ENCODE measurements at regions not wholly inside any gene's neighbourhood (a gene's known extent, or its start where the extent isn't known, plus 50 kb on each side); places are given as distances from the start of the nearest gene placed in this dataset.

DNA sequence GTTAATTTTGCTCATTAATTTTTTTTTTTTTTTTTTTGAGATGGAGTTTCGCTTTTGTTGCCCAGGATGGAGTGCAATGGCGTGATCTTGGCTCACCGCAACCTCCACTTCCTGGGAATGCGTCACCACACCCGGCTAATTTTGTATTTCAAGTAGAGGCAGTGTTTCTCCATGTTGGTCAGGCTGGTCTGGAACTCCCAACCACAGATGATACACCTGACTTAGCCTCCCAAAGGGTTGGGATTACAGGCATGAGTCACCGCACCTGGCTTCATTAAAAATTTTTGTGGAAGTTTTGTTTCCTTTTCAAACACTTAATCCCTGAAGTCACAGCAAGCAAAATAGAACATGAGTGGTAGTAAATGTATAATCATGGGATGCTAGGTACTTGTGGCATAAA lies 857.2 kb upstream of the PHF14 start:
- no peak for DNase-seq

GRCh38 chr7:10117815-10118214 lies 855.9 kb upstream of the PHF14 start:
- DNase-seq: no peak

GRCh38 chr7:10120936-10121335 lies 852.7 kb upstream of the PHF14 start:
- DNase-seq: no peak

GRCh38 chr7:10121631-10122030 lies 852.0 kb upstream of the PHF14 start:
- DNase-seq: peak in 15 of 56 donors; percentile 1 to 43 (median 11)

- peak in 54 of 56 donors; percentile 7 to 90 (median 64) for DNase-seq
These were observed 851.0 kb upstream of the PHF14 start for GRCh38 chr7:10122551-10123100.

GRCh38 chr7:10128748-10129147 lies 844.9 kb upstream of the PHF14 start:
- peak in 23 of 56 donors; percentile 1 to 79 (median 15) for DNase-seq

- no peak for DNase-seq
These were observed 835.4 kb upstream of the PHF14 start for GRCh38 chr7:10138087-10138854.

- no peak for DNase-seq
These were observed 827.4 kb upstream of the PHF14 start for GRCh38 chr7:10146271-10146670.

DNA sequence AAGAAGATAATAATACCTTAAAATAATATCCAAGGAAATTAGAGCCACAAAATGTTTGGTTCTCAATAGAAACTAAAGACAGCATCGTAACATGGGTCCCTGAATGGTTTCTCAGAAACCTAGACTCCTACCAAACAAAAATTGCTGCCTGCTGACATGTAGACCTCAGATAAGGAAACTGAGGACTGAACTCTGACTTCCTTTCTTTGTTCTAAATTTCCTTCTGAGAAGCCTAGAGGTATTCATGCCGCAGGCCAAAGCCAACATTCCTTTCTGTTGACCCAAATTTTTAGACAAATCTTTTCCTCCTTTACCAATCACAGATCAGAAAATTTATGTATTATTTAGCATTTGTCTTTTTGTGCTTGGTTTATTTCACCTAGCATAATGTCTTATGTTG lies 816.7 kb upstream of the PHF14 start:
- no peak for DNase-seq

DNA sequence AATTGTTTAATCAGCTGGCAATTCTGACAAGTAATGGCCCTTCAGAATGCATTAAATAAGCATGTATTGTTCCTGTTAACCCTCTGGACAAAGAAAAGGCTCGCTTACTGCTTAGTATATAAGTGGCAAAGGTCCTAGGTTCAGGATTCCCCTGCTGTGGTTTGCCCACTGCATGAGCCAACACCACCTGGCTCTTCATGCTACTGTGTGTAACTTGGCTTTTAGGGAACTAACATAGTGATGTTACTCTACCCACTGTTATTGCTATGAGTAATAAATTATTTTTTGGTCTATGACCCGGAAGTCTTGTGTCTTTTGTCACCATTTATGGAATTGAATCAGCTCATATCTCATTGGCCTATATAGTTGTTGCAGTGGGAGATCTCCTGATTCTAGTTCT lies 791.7 kb upstream of the PHF14 start:
- DNase-seq: no peak

GRCh38 chr7:10192074-10192473 lies 781.6 kb upstream of the PHF14 start:
- DNase-seq: no peak

DNA sequence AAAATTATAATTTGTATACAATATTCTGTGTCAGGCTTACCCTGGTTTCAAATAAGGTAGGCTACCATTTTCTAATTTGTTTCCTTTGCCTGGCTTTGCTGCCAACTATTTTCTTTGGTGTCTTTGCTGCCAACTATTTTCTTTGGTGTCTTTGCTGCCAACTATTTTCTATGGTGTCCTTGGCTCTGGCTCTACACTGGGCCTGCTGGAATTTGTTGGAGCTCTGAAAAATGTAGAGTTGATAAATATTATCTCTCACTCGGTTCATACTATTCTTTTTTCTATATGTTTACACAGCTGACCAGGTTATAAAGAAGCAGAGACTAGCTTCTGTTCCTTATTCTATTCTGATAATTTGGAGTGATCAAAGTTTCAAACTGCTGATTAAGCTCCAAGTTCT lies 768.0 kb upstream of the PHF14 start:
- no peak for DNase-seq

- DNase-seq: no peak
These were observed 763.7 kb upstream of the PHF14 start for GRCh38 chr7:10210000-10210399.

GRCh38 chr7:10211016-10211415 lies 762.7 kb upstream of the PHF14 start:
- no peak for DNase-seq

- DNase-seq: no peak
These were observed 761.8 kb upstream of the PHF14 start for GRCh38 chr7:10211861-10212260.

- DNase-seq: no peak
These were observed 761.0 kb upstream of the PHF14 start for GRCh38 chr7:10212649-10213048.

- no peak for DNase-seq
These were observed 757.2 kb upstream of the PHF14 start for GRCh38 chr7:10216462-10216861.

DNA sequence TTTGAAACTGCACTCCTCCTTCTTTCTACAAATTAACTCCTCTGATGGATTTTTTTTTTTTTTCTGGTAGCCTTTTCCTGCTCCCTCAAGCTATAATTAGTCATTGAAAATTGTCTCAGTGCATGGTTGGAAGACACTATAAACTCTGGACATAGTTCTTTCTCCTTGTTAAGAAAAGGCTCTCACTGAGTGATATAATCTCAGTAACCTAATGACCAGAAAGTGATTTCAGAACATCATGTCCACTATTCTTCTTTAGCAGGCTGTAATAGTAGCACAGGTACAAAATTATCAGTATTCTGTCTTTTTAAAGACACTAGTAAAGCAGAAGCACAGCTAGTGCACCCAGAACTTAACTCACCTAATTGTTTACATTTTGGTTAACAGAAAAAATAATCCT lies 752.6 kb upstream of the PHF14 start:
- no peak for DNase-seq

- DNase-seq: no peak
These were observed 750.7 kb upstream of the PHF14 start for GRCh38 chr7:10222976-10223375.

GRCh38 chr7:10225275-10225674 lies 748.4 kb upstream of the PHF14 start:
- no peak for DNase-seq

DNA sequence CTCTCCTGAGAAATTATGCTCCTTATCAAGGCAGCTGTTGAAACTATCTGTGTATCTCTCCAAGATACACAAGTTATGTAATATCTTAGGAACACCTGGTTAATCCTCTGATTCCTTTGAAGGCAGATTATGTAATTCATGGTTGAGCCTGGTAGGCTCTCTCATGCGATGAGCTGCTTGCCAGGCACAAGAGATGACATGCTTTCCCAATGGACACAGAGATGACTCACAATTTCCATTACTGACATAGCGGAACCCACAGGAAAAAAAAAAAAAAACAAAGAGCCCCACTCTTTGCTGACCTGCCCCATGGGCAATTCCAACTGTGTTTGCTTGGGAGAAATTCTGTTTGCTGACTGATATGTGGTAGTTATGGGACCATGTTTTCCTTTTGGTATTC lies 736.4 kb upstream of the PHF14 start:
- no peak for DNase-seq

- DNase-seq: no peak
These were observed 735.0 kb upstream of the PHF14 start for GRCh38 chr7:10238641-10239040.

DNA sequence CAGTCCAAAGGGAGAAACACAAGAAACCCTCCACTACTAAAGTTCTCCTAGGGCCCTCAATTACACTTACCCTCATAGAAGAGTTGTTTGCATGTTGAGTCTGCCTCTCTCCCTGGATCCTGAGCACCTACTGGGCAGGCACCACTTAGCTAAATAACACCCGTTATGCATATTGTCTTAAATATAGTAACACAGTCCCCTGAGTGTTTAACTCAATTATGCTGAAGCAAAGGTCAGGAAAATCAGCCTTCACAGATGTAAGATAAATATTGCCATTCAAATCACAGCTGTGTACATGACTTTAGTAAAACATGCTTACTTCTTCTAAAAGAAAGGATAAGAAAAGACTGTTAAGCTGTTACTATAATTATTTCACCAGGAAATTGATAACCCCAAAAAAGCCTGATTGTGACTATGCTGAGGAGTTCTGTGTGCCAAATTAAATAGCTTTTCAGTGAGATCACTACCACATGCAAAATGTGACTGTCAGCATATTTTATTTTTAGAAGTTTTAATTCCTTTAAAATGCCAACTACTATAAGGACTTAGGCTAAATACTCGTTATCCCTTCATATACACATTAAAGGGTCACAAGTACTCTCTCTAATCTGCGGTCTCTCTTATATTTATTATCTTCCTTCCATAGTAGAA lies 733.9 kb upstream of the PHF14 start:
- DNase-seq: no peak

All from amygdala (tissue), 56 donors.